RPMI8226 (cell line): ENCODE measurements at regions not wholly inside any gene's neighbourhood (a gene's known extent, or its start where the extent isn't known, plus 50 kb on each side); places are given as distances from the start of the nearest gene placed in this dataset.
A peak's percentile ranks its signal among the peaks of the same experiment; 100 is the strongest.
"Not testable (repeated sequence)": the region's sequence is repeated elsewhere in the genome, so short reads cannot be mapped to it uniquely, and the experiment has no call there.

Experiments used
- DNase-seq: peaks from one replicate; pipeline ENCODE4 v3.0.0-alpha.2; 2015

DNA sequence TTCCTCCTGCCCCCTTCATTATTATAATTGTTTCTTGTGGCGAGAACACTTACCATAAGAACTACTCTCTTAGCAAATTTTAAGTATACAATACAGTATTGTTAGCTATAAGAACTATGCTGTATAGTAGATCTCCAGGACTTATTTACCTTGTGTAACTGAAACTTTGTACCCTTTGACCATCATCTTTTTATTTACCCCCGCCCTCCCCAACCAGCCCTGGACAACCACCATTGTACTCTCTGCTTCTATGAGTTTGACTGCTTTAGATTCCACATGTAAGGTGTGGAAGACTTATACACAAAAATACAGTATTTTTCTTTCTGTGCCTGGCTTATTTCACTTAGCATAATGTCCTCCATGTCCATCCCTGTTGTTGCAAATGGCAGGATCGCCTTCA, 161.1 kb downstream of the PHF8 start:
- no peak for DNase-seq

DNA sequence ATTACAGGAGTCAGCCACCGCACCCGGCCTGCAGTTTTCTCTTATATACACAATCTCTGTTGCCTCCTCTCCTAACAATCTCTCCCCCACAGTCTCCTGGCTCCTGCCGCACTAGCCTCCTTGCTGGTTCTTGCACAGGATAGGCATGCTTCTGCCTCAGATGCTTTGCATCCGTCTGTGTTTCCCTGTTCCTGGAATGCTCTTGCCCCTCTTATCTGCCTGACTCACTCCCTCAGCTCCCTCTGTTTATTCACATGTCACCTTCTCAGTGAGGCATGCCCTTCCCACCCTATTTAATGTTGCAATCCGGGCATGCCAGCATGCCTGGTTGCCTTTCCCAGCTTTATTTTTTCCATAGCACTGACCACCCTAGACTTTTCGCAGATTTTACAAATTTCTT, 161.9 kb downstream of the PHF8 start:
- DNase-seq, result no peak

DNA sequence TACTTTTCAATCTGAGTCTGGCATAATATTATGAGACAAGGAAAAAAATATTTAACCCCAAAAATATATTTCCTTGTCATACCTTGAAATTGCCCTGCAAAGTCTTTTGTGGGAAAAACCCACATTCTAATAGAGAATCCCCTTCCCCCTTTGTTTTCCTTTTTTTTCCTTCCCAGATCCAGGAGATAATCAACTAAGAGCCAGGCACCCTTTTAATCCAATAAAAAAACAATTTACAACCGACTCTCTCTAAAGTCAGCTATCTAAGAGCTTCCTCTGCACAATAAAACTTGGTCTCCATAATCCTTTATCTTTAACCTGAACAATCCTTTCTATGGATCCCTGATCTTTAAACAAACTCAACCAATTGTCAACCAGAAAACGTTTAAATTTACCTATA, 163.5 kb downstream of the PHF8 start:
- not testable (repeated sequence) for DNase-seq

DNA sequence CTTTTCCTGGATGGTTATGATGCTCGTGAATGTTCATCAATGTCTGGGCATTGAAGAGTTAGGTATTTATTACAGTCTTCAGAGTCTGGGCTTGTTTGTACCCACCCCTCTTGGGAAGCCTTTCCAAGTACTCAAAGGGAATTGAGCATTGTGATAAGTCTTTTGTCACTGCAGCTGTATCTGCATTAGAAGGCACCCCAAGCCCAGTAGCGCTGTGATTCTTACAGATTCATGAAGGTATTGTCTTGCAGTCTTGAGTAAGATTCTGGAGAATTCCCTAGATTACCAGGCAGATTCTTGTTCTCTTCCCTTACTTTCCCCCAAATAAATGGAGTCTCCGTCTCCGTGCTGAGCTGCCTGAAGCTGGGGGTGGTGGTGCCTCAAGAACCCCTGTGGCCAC, 173.4 kb upstream of the HUWE1 start:
- no peak for DNase-seq

DNA sequence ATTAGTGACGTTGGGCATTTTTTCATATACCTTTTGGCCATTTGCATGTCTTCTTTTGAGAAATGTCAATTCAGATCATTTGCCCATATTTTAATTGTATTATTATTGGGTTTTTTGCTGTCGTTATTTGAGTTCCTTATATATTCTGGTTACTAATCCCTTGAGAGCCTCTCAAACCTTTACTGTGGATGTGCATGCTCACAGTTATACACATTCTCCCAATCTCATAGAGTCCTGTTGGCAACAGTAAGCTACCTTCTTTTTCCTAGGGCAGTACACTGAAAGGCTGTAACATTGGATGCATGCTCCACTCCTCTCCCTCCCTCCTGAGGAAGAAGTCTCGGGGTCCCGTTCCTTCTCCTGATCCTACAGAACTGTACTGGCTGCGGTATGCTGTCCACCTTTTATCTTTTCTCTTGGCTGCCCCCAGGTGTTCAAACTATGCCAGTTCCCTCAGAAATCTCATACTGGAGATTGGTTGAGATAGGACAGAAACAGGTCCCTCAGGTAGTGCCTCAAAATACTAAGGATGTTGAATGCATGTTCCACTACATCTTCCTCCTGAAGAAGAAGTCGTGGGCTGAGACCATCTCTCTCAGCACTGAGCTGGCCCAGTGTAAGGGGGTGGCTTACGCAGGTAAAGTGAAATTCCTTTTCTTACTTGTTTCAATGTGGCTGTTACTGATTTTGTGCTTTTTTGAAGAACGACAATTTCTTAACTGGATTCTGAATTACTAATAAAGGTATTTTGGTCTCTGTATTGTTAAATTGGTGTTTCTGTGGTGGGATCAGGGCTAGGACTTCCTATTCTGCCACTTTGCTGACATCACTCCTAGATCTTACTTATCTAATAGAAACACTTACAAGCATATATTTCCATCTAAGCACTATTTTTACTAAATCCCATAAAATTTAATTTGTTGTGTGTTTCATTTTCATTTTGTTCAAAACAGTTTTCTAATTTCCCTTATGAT, 145.4 kb upstream of the HUWE1 start:
- peak; percentile 33 for DNase-seq

DNA sequence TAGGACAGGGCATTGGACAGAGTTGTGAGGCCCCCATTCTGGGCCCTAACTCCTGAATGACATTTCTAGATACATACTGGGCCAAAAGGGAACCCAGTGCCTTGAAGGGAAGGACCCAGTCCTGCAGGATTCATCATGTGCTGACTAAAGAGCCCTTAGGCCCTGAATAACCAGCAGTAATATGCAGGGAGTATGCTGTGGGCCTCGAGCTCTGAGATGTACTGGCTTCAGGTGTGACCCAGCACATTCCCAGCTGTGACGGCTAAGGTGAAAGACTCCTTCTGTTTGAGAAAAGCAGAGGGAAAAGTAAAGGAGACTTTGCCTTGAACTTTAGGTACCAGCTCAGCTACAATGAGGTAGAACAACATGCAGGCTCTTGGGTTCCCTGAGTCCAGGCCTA, 138.2 kb upstream of the HUWE1 start:
- no peak for DNase-seq

DNA sequence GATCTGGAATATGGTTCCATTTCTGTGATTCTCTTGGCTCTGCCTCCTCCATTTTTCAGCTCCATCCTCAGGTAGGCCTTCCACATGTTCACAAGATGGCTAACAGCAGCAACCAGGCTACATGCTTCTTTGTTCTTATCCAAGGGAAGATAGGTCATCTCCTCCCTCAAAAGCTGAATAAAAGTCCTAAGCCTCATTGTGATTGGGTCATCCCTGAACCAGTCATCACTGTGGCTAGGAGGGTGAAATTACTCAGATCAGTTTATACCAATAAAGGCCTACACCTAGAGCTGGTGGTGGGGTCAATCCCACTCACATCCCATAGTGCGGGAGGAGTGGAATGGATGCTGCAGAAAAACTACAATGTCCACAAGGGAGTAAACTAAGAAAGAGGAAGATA, 131.6 kb upstream of the HUWE1 start:
- not testable (repeated sequence) for DNase-seq

DNA sequence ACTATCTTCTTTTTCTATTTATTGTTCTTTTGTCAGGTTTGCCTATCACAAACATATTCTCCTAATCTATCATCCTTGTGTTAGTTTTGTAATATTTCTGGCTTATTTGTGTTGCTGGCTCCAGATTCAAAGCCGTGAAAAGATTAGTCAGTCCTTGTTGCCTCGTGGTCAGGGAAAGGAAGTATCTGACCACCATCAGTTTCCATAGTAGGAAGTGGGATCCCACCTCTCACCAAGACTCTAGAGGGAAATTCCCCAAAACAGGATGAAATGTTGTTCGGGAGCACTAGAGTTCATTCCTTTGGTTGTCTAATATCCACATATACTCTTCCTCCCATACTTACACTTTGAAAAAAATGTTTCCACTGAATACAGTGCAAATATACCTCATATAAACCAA, 131.0 kb upstream of the HUWE1 start:
- DNase-seq, result no peak

DNA sequence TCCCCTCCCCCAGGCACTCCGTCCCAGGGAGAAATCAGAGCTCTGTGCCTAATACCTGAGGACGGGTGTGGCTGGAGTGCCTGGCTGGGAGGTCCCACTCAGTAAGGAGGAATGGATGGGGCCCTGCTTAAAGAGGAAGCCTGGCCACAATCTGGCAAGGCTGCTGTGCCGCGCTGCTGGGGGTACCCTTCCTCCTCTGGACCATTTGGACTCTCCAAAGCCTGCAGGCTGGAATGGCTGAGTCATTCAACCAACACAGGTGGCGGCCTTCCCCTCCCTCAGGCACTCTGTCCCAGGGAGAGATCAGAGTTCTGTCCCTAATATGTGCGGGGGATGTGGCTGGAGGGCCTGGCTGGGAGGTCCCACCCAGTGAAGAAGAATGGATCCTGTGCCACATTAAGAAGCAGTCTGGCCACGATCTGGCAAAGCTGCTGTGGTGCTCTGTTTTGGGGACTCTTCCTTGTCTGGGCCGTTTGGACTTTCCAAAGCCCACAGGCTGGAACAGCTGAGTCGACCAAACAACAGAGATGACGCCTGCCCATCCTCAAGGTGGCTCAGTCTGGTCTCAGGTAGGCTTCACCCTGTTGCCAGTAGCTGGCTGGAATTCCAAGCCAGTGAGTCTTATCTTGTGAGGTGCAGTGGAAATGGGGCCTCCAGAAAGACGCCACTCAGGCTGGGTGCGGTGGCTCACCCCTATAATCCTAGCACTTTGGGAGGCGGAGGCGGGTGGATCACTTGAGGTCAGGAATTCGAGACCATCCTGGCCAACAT, 127.3 kb upstream of the HUWE1 start:
- no peak for DNase-seq

DNA sequence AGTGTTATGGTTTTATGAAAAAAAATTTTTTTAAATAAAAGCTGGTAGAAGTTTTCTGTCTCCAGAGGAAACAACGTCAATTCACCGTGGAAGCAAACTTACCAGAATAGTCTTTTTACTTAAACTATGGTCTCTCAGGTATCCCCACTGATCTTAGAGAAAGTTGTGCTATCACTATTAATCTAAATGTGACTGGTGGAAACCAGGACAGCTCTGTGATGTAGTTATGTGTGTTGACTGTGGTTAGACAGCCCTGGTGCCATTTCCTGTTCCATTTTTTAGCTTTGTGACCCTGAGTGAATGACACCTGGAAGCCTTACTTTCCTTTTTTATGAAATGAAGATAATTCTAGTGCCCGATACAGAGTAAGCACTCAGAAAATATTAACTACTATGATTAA, 111.8 kb upstream of the HUWE1 start:
- DNase-seq, result no peak

DNA sequence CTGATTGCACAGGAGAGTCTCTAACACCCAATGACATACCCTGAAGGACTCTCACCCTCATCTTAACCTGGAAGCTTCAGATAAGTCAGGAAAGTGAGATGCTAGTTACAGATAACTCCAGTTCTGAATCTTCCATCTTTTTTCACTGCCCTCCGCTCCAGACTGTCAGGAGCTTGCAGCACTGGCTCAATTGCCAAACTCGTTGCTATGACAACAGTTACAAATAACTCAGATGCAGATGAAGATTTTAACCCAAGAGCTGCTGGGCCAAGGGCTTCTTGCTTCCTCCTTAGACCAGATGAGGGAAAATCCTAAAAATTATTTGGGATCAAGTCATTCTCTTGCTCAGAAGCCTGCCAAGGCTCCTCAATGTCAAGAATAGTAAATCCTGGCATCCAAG, 109.1 kb upstream of the HUWE1 start:
- DNase-seq, result no peak

DNA sequence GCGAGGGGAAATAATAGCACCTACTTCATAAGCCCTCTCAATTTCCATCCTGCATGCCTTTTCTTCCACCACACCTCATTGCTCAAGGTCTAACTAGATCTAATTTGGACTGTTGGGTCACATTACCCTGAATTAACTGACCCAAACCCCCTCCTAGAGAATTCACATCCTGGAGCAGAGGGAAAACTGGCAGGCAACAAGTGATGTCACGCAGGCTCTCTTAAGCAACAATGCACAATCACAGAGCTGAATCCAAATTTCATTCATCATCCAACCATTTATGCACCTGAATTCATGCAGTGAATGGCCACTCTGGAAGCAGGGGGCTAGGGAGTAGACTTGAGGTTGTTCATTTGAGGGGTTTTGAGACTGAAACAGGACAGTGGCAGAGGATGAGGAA, 107.7 kb upstream of the HUWE1 start:
- DNase-seq, result no peak

DNA sequence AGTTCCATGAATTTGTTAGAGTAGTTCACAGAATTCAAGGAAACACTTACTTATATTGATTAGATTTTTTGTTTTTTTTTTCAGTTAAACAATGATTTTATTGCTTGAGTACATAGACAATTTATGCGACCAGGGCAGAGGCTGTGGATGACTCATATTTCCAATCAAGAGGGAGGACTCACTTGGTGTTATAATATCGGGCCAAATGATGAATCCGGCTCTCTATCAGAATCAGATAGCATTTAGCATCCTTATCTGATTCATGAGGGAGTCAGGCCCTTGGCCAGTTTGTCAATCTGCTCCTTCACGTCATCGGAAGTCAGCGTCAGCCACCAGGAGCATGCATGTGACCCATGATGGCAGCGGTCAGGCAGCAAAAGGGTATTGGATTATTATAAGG, 82.3 kb upstream of the HUWE1 start:
- no peak for DNase-seq

DNA sequence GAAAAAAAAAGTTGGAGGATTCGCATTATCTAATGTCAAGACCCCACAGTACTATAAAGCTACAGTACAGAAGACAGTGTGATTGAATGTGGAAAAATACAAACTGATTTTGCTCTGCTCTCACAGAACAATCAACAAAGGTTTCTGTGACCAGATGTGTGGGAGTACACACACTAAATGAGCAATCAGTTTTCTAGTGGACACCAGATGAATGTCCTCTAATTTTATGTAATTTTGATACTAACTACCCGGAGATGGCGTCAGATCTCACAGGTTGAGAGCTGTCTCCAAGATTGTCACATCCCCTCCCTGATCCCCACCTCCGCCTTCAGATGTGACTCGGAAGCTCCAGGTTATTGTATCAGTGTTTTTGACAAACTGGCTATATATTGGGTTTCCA, 81.9 kb upstream of the HUWE1 start:
- no peak for DNase-seq

DNA sequence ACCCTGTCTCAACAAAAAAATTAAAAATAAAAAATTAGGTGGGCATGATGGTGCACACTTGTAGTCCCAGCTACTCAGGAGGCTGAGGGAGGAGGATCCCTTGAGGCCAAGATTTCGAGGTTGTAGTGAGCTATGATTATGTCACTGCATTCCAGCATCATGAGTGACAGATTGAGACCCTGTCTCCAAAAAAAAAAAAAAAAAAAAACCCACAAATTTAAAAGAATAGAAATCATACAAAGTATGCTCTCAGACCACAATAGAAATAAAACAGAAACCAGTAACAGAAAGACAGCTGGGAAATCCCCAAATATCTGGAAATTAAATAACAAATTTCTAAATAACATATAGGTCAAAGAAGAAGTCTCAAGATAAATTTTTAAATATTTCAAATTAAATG, 81.0 kb upstream of the HUWE1 start:
- DNase-seq, result no peak

DNA sequence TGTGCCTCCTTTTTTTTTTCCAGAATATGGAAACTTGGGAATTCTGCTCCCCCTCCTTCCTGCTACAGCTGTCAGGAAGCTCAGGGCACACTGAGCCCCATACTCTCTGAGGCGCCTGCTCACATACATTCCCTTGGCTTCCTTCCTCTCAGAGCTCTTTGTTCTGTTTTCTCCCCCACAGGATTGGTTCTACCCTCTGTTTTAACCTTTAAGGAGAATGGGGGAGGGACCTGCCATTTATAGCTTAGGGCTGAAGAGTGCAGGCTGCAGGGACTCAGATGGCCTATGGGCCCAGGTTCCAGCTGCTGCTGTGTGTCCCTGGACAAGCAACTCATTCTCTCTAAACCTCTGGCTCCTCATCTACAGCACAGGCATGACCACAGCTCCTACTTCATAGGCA, 70.7 kb upstream of the HUWE1 start:
- not testable (repeated sequence) for DNase-seq

DNA sequence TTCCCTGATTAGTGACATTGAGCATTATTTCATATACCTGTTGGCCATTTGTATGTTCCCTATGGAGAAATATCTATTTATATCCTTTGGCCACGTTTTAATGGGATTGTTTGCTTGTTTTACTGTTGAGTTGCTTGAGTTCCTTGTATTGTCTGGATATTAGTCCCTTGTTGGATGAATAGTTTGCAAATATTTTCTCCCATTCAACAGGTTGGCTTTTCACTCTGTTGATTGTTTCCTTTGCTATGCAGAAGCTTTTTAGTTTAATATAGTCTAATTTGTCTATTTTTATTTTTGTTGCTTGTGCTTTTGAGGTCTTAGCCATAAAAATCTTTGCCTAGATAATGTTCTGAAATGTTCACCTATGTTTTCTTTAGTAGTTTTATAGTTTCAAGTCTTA, 60.2 kb upstream of the HUWE1 start:
- no peak for DNase-seq

DNA sequence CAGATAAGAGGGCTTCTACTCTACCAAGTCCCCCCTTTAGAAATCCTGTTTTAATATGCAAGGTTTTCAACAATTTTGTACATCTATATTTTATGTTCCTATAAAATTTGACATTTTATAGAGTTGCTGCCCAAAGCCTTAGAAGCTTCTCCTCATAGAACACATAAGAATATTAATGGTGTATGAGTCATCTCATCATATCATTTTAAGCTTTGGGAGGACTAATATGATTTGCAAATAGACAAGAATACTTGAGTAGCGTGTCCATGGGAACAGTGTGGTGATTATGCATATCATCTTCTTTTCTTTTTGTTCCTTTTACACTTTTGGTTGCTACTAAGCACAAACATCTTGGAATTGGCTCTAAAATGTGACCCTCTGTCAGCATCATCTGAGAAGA, 56.7 kb upstream of the HUWE1 start:
- DNase-seq, result no peak

DNA sequence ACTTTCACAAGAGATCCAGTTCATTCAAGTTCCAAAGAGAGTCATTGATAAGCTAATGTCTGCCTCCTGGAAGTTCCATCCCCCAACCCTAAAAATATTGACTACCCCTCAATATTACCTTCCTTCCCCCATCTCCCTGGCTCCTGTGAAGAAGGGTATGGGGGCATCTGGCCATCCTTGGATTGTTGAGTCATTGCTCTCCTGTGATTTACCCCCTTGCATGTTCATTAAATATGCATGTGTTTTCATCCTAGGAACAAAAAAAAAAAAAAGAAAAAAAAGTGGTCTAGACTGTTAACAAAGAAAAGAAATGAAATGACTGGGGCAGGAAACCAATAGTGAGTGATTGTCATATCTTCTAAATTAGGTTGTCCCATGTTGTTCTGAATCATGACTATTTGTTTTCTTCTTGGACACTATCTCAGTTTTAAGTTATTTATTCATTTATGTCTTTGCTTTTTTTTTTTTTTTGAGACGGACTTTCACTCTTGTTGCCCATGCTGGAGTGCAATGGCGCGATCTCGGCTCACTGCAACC, 51.9 kb upstream of the HUWE1 start:
- no peak for DNase-seq
